IgD-negative memory B cell (primary cell): ENCODE measurements at regions not wholly inside any gene's neighbourhood (a gene's known extent, or its start where the extent isn't known, plus 50 kb on each side); places are given as distances from the start of the nearest gene placed in this dataset.
A peak's percentile ranks its signal among the peaks of the same experiment; 100 is the strongest.
"Not testable (repeated sequence)": the region's sequence is repeated elsewhere in the genome, so short reads cannot be mapped to it uniquely, and the experiment has no call there.

Experiments
- H3K27ac Mint-ChIP-seq, 3 donors: one replicate each; pipeline ENCODE4 v1.8.0; 2020 to 2022; ENCODE audit warnings: mild to moderate bottlenecking in 3 of 3, mixed read lengths in 3 of 3, moderate library complexity in 1 of 3
- H3K27me3 Mint-ChIP-seq: one replicate; pipeline ENCODE4 v1.8.0; 2021; ENCODE audit warnings: mixed read lengths
- H3K36me3 Mint-ChIP-seq: one replicate; pipeline ENCODE4 v1.8.0; 2020; ENCODE audit warnings: mild to moderate bottlenecking, mixed read lengths
- H3K4me1 Mint-ChIP-seq, 3 donors: one replicate each; pipeline ENCODE4 v1.8.0; 2020 to 2022; ENCODE audit warnings: mixed read lengths in 3 of 3, mild to moderate bottlenecking in 1 of 3
- H3K4me3 Mint-ChIP-seq, 4 donors: one replicate each; pipeline ENCODE4 v1.8.0; 2020 to 2022; ENCODE audit warnings: mild to moderate bottlenecking in 4 of 4, mixed read lengths in 4 of 4, moderate library complexity in 3 of 4
- H3K9me3 Mint-ChIP-seq, 3 donors: one replicate each; pipeline ENCODE4 v1.8.0; 2020 to 2021; ENCODE audit warnings: mixed read lengths in 3 of 3, mild to moderate bottlenecking in 1 of 3

DNA sequence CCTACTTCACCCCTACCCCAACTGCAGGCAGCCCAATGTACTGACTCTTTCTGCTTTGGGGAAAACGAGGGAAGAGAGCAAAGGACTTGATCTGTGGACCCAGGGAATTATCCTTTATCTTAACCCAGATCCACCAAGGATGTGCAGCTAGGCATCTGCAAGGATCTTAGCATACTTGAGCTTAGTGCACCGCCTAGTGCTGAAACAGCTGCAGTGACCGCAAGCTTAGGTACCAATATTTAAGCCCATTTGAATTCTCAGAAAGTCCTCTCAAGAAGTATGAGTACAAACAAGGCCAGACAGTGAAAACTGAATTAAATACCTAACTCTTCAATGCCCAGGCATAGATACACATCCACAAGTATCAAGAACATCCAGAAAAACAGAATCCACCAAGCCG lies 576.7 kb upstream of the ADAMTS16 start:
- H3K36me3 Mint-ChIP-seq = no peaks in the 10 kb centered on the region
- no peaks in the 10 kb centered on the region for H3K27me3 Mint-ChIP-seq
- H3K9me3 Mint-ChIP-seq = peaks cover 4 to 11% (median 8%) of the 10 kb centered on the region in 3 donors
- no peak overlapping the region for H3K27ac Mint-ChIP-seq
- H3K4me1 Mint-ChIP-seq = no peaks in the 10 kb centered on the region
- no peak overlapping the region for H3K4me3 Mint-ChIP-seq

GRCh38 chr5:4570047-4570995 lies 569.8 kb upstream of the ADAMTS16 start:
- Mint-ChIP-seq H3K4me3 (no peak overlapping the region), H3K9me3 (peaks cover 0 to 15% (median 4%) of the 10 kb centered on the region in 3 donors), H3K36me3 (no peaks in the 10 kb centered on the region), H3K27ac (no peak overlapping the region), H3K27me3 (no peaks in the 10 kb centered on the region), H3K4me1 (no peaks in the 10 kb centered on the region)

- no peak overlapping the region for H3K4me3 Mint-ChIP-seq
- no peaks in the 10 kb centered on the region for H3K27me3 Mint-ChIP-seq
- H3K27ac Mint-ChIP-seq = no peak overlapping the region
- H3K9me3 Mint-ChIP-seq = peaks cover 0 to 15% (median 4%) of the 10 kb centered on the region in 3 donors
- H3K4me1 Mint-ChIP-seq = no peaks in the 10 kb centered on the region
- H3K36me3 Mint-ChIP-seq = no peaks in the 10 kb centered on the region
Observed at GRCh38 chr5:4571248-4571948, 568.7 kb upstream of the ADAMTS16 start.

DNA sequence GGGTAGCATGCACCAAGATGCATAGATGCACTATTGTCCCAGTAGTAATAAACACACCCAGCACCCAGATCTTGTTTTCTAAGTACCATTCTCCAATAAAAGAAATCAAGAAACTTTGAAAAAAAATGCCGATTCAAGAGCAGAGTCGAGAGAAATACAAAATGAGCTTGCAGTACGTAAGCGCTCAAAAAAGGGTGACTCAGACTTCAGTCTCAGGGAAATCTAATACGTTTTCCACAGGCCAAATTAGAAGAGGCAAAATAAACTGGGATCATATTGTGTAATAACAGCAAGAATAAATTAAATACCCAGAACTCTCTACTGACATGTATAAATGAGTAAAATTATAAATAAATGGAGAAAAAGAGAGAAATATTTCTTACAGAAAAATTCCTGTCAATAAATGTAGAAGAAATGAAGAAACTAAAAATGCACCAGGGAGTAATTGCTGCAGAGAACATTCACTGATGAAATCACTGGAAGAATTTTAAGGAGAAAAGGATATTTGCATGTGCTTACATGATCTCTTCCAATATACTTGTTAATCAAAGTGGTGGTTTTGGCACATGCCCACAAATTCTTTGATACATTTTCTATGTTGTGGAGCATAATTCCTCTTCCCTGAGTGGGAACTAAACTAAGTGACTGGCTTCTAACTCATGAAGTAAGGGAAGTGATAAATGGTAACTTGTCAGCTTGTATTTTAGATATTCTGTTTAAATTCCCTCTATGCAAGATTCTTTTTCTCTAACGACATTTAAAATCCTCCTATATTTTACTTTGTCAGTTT lies 567.6 kb upstream of the ADAMTS16 start:
- Mint-ChIP-seq H3K9me3 (peaks cover 0 to 21% (median 2%) of the 10 kb centered on the region in 3 donors), H3K4me3 (no peak overlapping the region), H3K27me3 (no peaks in the 10 kb centered on the region), H3K4me1 (no peaks in the 10 kb centered on the region), H3K36me3 (no peaks in the 10 kb centered on the region), H3K27ac (no peak overlapping the region)

GRCh38 chr5:4575608-4576007 lies 564.5 kb upstream of the ADAMTS16 start:
- Mint-ChIP-seq H3K27me3 (no peaks in the 10 kb centered on the region), H3K4me1 (no peaks in the 10 kb centered on the region), H3K9me3 (peaks cover 0 to 21% (median 6%) of the 10 kb centered on the region in 3 donors), H3K36me3 (no peaks in the 10 kb centered on the region), H3K4me3 (no peak overlapping the region), H3K27ac (no peak overlapping the region)

GRCh38 chr5:4576161-4576748 lies 563.9 kb upstream of the ADAMTS16 start:
- Mint-ChIP-seq H3K27ac (no peak overlapping the region), H3K9me3 (peaks cover 0 to 18% (median 7%) of the 10 kb centered on the region in 3 donors), H3K4me1 (no peaks in the 10 kb centered on the region), H3K4me3 (no peak overlapping the region), H3K27me3 (no peaks in the 10 kb centered on the region), H3K36me3 (no peaks in the 10 kb centered on the region)

- peaks cover 0 to 18% (median 7%) of the 10 kb centered on the region in 3 donors for H3K9me3 Mint-ChIP-seq
- H3K27ac Mint-ChIP-seq = no peak overlapping the region
- no peak overlapping the region for H3K4me3 Mint-ChIP-seq
- H3K36me3 Mint-ChIP-seq = no peaks in the 10 kb centered on the region
- H3K27me3 Mint-ChIP-seq = no peaks in the 10 kb centered on the region
- H3K4me1 Mint-ChIP-seq = no peaks in the 10 kb centered on the region
Observed at GRCh38 chr5:4576908-4577307, 563.2 kb upstream of the ADAMTS16 start.

- peaks cover 2% of the 10 kb centered on the region for H3K36me3 Mint-ChIP-seq
- H3K27ac Mint-ChIP-seq = no peak overlapping the region
- no peaks in the 10 kb centered on the region for H3K4me1 Mint-ChIP-seq
- H3K9me3 Mint-ChIP-seq = peaks cover 2 to 15% (median 7%) of the 10 kb centered on the region in 3 donors
- no peaks in the 10 kb centered on the region for H3K27me3 Mint-ChIP-seq
- H3K4me3 Mint-ChIP-seq = no peak overlapping the region
Observed at GRCh38 chr5:4579679-4580078, 560.5 kb upstream of the ADAMTS16 start.

- Mint-ChIP-seq H3K4me3 (no peak overlapping the region), H3K4me1 (no peaks in the 10 kb centered on the region), H3K36me3 (peaks cover 2% of the 10 kb centered on the region), H3K27me3 (no peaks in the 10 kb centered on the region), H3K27ac (peak overlapping the region in 1 of 3 donors; percentile 53), H3K9me3 (peaks cover 2 to 15% (median 7%) of the 10 kb centered on the region in 3 donors)
Observed at GRCh38 chr5:4580772-4581171, 559.4 kb upstream of the ADAMTS16 start.

DNA sequence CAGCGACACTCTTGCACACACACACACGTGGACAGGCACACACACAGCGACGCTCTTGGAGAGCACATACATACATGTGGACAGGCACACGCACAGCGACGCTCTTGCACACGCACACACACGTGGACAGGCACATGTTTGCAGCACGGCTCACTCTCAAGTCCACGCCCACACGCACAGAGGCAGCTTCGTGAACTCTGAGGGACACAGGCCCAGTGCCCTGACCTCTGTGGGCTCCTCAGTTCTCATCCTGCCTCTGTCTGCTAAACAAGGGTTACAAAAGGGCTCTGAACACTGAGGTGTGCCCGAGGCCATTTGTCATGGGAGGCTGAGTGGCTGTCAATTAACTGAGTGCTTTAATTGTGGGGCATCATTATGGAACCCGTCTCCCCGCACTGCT lies 558.8 kb upstream of the ADAMTS16 start:
- Mint-ChIP-seq H3K27ac (no peak overlapping the region), H3K36me3 (peaks cover 2% of the 10 kb centered on the region), H3K27me3 (no peaks in the 10 kb centered on the region), H3K9me3 (peaks cover 2 to 15% (median 9%) of the 10 kb centered on the region in 3 donors), H3K4me1 (no peaks in the 10 kb centered on the region), H3K4me3 (no peak overlapping the region)

DNA sequence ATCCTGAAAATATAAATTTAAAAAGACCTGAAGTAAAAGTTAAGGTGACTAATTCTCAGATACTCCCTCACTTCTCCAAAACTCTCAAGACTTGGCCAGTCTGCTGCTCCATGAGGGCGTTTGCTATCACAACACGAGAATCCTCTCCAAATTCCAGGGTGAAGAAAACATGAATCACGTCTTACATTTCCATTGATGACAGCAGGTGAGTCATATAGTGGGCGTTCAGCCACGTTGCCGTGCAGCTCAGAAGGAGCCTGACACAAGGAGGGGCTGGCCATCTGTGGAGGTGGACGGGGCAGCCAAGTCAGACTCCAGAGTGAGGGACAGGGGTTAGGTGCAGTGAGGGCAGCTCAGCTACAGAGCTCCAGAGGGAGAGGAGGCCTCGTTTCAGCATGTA lies 555.1 kb upstream of the ADAMTS16 start:
- Mint-ChIP-seq H3K4me1 (peaks cover 0 to 2% (median 0%) of the 10 kb centered on the region in 3 donors), H3K27me3 (no peaks in the 10 kb centered on the region), H3K27ac (no peak overlapping the region), H3K9me3 (peaks cover 2 to 9% (median 3%) of the 10 kb centered on the region in 3 donors), H3K36me3 (peaks cover 2% of the 10 kb centered on the region), H3K4me3 (no peak overlapping the region)

DNA sequence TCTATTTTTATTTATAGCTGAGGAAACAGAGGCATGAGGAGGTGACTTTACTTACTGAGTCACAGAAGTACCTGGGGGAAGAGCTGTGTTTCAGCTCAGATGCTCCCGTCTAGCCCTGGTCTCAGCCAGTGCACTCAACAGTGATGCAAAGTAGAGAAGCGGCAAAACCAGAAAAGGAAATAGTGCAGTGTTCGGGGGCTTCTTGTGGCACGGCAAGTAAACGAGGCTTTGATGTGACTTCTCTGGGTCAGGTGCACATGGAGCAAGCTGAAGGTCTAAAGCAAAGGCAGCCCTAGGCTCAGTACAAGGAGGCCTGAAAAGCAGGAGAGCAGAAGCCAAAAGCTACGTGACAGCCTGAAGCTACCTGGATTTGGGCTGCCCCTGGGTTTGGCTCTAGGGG lies 526.7 kb upstream of the ADAMTS16 start:
- H3K27ac Mint-ChIP-seq = no peak overlapping the region
- no peaks in the 10 kb centered on the region for H3K4me1 Mint-ChIP-seq
- no peaks in the 10 kb centered on the region for H3K27me3 Mint-ChIP-seq
- H3K4me3 Mint-ChIP-seq = no peak overlapping the region
- H3K36me3 Mint-ChIP-seq = no peaks in the 10 kb centered on the region
- H3K9me3 Mint-ChIP-seq = peaks cover 3 to 10% (median 6%) of the 10 kb centered on the region in 3 donors

GRCh38 chr5:4614088-4614487 lies 526.0 kb upstream of the ADAMTS16 start:
- no peaks in the 10 kb centered on the region for H3K4me1 Mint-ChIP-seq
- H3K36me3 Mint-ChIP-seq = no peaks in the 10 kb centered on the region
- H3K27me3 Mint-ChIP-seq = no peaks in the 10 kb centered on the region
- peaks cover 0 to 7% (median 6%) of the 10 kb centered on the region in 3 donors for H3K9me3 Mint-ChIP-seq
- H3K27ac Mint-ChIP-seq = no peak overlapping the region
- no peak overlapping the region for H3K4me3 Mint-ChIP-seq

GRCh38 chr5:4615369-4615768 lies 524.8 kb upstream of the ADAMTS16 start:
- H3K4me1 Mint-ChIP-seq, H3K9me3 Mint-ChIP-seq, H3K4me3 Mint-ChIP-seq, H3K27ac Mint-ChIP-seq, H3K27me3 Mint-ChIP-seq, H3K36me3 Mint-ChIP-seq: not testable (repeated sequence)
